HG03025 (cell line): ENCODE measurements at regions not wholly inside any gene's neighbourhood (a gene's known extent, or its start where the extent isn't known, plus 50 kb on each side); places are given as distances from the start of the nearest gene placed in this dataset.

Experiments used
- ATAC-seq: cut with Tn5 transposase; IDR thresholded peaks from one replicate; pipeline ENCODE4 v1.9.1; 2021; ENCODE audit warnings: mild to moderate bottlenecking, moderate library complexity; ENCODE audit not compliant: unreplicated experiment, low FRiP score

DNA sequence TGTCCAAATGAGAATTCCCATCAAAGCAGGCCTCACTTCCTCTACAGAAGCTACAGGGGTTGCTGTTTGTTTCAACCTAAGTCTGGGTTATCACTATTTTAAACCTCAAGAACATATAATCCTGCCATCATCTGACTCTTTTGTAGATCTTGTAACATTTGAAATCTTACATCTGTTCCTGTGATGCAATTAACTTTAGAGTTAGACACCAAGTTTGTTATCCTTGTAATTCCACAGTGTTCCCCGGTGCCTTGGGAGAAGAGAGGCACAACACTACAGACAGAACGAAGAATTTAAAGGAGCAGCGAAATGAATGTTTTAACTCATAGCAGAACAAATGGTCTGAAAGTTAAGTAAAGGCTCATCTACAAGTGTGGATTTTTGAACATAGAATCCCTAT is 116.1 kb downstream of the UCHL5 start:
- ATAC-seq: no peak

DNA sequence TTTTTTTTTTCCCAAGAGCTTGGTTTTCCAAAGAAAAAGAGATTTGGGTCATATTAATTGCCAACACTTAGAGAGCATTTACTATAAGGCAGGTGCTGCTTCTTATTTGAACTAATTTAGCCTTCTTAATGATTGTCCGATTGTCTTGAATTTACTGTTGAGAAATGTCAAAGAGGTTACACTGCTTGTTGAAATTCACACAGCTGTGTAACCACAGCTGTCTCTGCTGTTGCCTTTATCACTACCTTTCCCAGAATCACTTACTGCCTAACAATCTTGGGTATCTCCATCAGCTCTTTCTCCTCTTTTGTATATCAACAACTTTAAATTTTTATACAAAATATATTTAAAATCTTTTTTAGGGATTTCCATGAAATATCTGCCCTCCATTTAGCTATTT is 115.6 kb downstream of the UCHL5 start:
- no peak for ATAC-seq

DNA sequence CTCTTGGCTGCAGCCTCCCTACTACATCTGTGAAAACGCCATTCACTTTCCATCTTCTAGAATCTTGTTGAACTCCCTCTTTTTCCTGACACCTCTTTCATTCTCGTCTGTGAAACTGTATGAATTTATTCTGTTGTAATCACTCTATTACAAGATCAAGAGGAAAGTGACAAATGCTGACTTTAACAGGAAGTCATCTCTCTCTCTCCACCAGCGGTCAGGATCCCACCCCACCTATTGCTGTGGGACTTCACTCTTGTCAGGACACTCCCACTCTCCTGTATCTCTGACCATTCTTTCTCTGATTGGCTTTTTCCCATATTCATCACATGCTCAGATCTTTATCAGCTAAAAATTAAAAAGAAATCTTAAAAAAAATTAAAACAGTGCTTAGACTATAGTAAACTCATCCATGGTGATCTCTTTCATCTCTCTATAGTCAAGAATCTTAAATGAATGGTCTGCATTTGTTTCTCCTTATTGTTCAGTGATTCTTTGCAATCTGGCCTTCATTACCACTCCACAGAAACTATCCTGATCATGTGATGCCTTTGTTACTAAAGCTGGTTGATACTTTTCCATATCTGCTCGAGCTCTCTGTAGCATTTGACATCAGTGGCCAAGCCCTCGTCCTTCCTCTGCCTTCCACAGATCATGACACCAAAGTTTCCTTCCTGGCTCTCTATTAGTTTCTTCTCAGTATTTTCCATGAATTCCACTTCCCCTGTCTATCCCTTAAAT is 113.6 kb downstream of the UCHL5 start:
- ATAC-seq: no peak

DNA sequence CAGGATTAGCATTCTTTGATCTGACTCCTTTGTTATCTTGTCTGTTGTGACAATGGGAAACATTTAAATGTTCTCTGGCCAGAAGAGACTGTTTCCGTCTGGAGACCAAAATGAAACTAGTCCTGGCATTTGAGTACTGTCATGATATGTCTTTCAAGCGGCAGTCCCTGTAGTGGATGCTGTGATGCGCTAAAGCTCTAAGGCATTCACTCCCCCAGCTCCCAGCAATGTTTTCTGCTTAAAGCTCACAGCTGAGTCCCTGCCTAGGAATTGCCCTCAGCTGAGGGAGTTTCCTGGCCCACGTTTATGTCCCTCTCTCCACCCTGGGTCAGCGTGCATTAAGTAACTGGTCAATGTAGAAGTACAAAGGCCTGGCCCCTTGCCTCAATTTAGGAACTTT is 109.4 kb downstream of the UCHL5 start:
- ATAC-seq: no peak

DNA sequence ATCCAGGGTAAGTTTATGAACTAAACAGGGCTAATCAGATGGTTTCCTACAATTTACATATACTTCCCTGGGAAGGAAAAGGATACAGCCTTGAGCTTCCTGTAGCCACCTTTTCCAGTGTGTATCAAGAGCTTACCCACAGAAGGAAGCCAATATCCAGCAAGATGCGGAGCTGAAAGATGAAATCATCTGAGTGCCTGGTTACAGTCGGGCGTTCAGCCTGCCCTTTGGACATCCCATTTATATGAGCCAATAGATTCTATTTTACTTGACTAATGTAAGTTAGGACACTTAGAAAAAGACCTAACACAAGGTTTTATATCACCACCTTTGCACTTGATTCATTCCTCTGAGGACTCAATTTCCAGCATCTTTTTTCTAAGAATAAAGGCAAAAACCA is 108.2 kb downstream of the UCHL5 start:
- no peak for ATAC-seq

DNA sequence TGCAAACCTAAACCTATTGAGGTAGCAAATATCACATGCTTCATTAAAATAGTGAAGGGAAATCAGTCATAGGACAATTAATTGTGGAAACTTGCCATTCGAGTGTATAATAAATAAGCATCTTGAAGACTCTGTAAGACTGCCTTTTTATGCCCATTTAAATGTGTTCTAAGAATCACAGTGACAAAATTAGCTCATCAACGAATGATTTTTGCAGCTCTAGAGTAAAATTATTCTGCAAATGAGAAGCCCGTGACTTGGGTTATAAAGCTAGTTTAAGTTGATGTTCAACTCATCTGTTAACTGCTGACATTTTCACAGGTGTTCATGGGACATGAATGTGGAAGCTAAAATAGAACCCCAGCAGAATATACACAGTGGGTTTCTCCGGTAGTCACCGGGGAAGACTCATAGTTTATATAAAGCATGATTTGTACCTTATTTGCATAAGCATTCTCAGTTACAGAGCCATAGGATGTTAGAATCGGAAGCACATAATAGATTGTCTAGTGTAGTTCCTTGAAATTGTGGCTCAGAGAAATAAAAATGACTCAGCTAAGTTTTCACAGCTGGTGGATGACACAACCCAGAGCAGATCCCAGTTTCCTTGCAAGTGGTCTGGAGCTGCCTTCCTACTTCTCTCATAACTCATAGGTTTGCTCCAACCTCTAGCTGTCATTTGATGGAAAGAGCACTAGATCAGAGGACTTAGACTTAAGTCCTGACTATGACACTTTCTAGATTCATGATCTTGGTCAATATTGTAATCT is 107.3 kb downstream of the UCHL5 start:
- ATAC-seq: peak; percentile 92

DNA sequence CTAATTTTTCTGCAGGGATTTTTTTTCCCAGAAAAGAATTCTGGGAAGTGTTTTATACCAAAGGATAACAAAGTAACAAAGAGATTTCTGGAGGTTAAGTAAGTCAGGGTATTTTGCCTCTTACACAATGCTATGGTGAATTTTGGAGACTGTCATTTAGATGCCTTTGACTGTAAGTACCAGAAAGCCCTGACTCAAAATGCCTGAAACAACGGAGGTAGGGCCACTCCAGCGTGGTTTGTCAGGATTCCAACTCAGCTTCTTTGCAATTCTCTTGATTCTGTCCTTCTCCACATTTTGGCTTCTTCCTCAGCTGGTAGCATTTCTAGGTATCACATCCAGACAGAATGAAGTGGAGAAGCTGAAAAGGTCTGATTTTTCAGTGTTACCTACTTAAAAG is 106.5 kb downstream of the UCHL5 start:
- ATAC-seq: no peak

DNA sequence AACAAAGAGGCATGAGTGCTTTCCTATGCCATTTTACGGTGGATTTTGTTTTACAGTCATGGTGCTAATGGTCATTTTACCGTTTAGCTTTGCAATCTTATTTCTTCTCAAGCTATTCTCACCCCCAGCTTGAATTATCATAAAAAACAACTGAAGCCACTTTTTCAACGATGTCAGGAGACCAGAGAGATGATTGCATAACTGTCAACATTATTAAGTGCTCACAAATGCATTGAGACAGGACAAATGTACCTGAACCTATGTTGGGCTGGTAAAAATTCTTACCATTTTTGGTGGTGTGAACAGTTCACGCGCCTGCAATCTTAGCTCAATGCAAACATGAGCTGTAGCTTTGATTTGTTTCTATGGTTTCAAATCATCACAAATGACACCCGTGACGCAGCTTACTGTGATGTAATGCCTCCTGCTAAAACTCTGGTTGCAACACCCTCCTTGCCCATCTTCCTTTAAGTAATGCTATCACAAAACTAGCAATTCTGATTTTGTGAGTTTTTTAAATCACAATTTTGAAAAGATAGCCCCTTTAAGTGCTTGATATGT is 104.4 kb downstream of the UCHL5 start:
- no peak for ATAC-seq

DNA sequence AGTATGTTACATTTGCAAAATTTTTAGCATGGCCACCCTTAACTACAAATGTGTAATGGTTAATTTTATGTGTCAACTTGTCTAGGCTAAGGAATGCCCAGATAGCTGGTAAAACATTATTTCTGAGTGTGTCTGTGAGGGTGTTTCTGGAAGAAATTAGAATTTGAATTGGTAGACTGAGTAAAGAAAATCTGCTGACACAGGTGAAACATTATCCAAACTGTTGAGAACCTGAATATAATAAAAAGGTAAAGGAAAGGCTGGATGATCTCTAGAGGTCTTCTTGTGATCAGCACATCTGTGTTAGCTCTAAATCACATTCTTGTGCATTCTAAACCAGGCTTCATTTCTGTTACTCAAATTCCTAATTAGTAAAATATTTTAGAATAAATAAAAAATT is 100.8 kb downstream of the UCHL5 start:
- ATAC-seq: no peak

DNA sequence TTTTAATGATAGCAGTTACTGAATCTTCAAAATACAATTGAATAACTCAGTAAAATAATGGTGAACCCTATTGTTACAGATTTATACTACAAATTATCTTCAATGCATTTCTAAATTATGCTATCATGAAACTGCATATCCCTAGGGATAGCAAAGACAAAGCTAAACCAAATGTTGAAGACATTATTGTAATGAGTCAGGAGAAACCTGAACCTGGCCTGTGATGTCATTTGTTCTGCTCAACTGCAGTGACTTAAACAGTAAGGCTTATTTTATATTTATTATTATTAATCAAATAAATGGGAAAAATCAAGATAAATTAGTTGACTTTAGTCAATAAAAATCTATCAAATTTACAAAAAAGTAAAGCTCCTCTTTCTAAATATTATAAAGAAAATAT is 100.3 kb downstream of the UCHL5 start:
- ATAC-seq: no peak

DNA sequence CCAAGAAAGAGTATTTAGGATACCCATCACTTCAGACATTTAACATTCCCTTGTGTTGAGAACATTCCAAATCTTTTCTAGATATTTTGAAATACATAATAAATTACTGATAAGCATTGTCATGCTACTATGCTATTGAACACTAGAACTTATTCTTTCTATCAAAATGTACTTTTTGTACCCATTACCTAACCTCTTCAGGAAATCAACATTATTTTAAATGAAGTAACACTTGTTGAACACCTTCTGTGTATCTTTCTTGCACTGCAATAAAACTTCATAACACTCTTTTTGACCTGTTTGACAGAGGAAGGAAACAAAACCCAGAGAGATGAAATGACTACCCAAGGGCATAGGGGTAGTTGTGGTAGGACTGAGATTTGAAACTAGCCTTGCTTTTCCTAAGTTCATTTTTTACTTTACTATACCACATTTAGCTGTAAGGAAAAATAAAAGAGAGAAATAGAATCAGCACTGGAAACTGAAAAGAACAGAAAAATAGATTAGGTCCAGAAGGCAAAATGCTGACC is 99.4 kb downstream of the UCHL5 start:
- no peak for ATAC-seq
